IPS-15b (cell line): ENCODE measurements at regions not wholly inside any gene's neighbourhood (a gene's known extent, or its start where the extent isn't known, plus 50 kb on each side); places are given as distances from the start of the nearest gene placed in this dataset.
"Not testable (repeated sequence)": the region's sequence is repeated elsewhere in the genome, so short reads cannot be mapped to it uniquely, and the experiment has no call there.

Source experiments
- H3K27me3 ChIP-seq: one replicate; pipeline ENCODE4 v1.6.1; 2013; ENCODE audit warnings: low read length; ENCODE audit not compliant: control insufficient read depth, insufficient read depth
- H3K36me3 ChIP-seq: one replicate; pipeline ENCODE4 v1.6.1; 2013; ENCODE audit warnings: low read length; ENCODE audit not compliant: control insufficient read depth, insufficient read depth
- H3K4me1 ChIP-seq: one replicate; pipeline ENCODE4 v1.6.1; 2013; ENCODE audit warnings: mild to moderate bottlenecking, low read length; ENCODE audit not compliant: control insufficient read depth, insufficient read depth
- H3K4me3 ChIP-seq: one replicate; pipeline ENCODE4 v1.5.1; 2013; ENCODE audit warnings: low read depth, low read length
- H3K9ac ChIP-seq: one replicate; pipeline ENCODE4 v1.6.1; 2013; ENCODE audit warnings: low read depth, mild to moderate bottlenecking, low read length
- H3K9me3 ChIP-seq: one replicate; pipeline ENCODE4 v1.6.1; 2013; ENCODE audit warnings: mild to moderate bottlenecking, low read length; ENCODE audit not compliant: control insufficient read depth, insufficient read depth

- Histone ChIP-seq H3K9me3 (no peaks in the 10 kb centered on the region), H3K4me1 (peaks cover 2% of the 10 kb centered on the region), H3K4me3 (no peak overlapping the region), H3K9ac (no peak overlapping the region), H3K27me3 (no peaks in the 10 kb centered on the region), H3K36me3 (no peaks in the 10 kb centered on the region)
Observed at GRCh38 chr2:145800151-145801091, 1280.5 kb upstream of the ZEB2 start.

GRCh38 chr2:145799595-145800108 lies 1279.7 kb upstream of the ZEB2 start:
- H3K9ac ChIP-seq = no peak overlapping the region
- no peaks in the 10 kb centered on the region for H3K9me3 ChIP-seq
- H3K27me3 ChIP-seq = no peaks in the 10 kb centered on the region
- no peak overlapping the region for H3K4me3 ChIP-seq
- no peaks in the 10 kb centered on the region for H3K36me3 ChIP-seq
- peaks cover 2% of the 10 kb centered on the region for H3K4me1 ChIP-seq

DNA sequence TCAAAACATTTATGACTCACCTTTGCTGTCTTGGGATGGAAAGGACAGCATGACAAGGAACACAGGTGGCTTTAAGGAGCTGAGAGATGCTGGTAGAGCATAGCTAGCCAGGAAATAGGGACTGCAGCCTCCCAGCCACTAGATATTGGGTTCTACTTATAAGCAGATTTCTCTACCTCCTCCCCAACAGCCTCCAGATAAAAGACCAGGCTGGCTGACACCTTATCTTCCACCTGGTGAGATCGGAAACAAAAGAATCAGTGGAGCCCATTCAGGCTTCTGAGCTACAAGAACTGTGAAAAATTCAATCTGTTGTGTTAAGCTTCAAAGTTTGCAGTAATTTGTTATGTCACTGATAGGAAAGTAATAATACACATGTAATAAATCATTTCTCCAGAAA lies 1278.5 kb upstream of the ZEB2 start:
- Histone ChIP-seq H3K36me3 (no peaks in the 10 kb centered on the region), H3K4me3 (no peak overlapping the region), H3K4me1 (peaks cover 2% of the 10 kb centered on the region), H3K27me3 (no peaks in the 10 kb centered on the region), H3K9ac (no peak overlapping the region), H3K9me3 (no peaks in the 10 kb centered on the region)

GRCh38 chr2:145797692-145798091 lies 1277.8 kb upstream of the ZEB2 start:
- no peaks in the 10 kb centered on the region for H3K27me3 ChIP-seq
- H3K36me3 ChIP-seq = no peaks in the 10 kb centered on the region
- H3K9me3 ChIP-seq = no peaks in the 10 kb centered on the region
- H3K4me1 ChIP-seq = peaks cover 2% of the 10 kb centered on the region
- H3K4me3 ChIP-seq = no peak overlapping the region
- no peak overlapping the region for H3K9ac ChIP-seq

DNA sequence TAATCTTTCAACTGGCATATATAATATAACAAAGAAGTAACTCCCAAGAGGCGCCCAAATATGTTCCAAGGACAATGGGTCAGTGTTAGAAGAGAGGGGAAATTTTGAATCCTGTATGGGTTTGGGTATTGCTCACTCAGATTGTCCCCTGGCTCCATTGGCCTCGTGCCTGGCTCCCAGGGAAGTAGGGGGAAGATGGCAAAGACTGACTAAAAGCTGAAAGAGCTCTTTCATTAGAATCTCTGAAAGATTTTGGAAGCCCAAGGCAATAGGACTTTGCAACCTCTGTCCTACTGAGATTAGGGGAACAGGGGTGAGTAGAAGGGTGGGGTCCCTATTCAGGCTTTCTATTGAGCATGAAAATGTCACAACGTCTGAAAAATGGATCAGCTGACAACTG lies 1272.8 kb upstream of the ZEB2 start:
- Histone ChIP-seq H3K27me3 (no peaks in the 10 kb centered on the region), H3K9me3 (no peaks in the 10 kb centered on the region), H3K4me3 (no peak overlapping the region), H3K9ac (no peak overlapping the region), H3K36me3 (no peaks in the 10 kb centered on the region), H3K4me1 (no peaks in the 10 kb centered on the region)

DNA sequence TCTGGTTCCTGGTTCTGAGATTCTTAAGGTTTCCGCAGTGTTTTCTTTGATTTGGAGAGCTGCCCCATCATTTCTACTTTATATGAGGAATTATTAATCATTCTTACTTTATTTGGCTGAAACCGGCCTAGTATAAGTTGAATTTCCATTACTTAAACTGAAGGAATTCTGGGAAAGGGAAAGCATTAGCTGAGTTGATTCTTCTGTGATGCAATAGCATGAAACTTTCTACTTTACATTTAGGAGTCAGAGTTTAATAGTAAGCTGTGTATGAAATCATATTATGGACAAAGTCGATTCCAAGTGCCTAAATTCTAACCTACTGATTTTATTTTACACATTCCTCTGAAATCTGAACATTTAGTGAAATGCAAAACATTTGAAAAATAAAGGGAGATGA lies 1269.7 kb upstream of the ZEB2 start:
- H3K9me3 ChIP-seq = no peaks in the 10 kb centered on the region
- no peaks in the 10 kb centered on the region for H3K27me3 ChIP-seq
- no peaks in the 10 kb centered on the region for H3K4me1 ChIP-seq
- H3K36me3 ChIP-seq = no peaks in the 10 kb centered on the region
- H3K9ac ChIP-seq = no peak overlapping the region
- no peak overlapping the region for H3K4me3 ChIP-seq

DNA sequence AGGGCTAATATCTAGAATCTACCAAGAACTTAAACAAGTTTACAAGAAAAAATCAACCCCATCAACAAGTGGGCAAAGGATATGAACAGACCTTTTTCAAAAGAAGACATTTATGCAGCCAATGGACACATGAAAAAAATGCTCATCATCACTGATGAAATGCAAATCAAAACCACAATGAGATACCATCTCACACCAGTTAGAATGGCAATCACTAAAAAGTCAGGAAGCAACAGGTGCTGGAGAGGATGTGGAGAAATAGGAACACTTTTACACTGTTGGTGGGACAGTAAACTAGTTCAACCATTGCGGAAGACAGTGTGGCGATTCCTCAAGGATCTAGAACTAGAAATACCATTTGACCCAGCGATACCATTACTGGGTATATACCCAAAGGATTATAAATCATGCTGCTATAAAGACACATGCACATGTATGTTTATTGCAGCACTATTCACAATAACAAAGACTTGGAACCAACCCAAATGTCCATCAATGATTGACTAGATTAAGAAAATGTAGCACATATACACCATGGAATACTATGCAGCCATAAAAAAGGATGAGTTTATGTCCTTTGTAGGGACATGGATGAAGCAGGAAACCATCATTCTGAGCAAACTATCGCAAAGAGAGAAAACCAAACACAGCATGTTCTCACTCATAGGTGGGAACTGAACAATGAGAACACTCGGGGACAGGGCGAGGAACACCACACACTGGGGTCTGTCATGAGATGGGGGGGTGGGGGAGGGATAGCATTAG lies 1267.9 kb upstream of the ZEB2 start:
- not testable (repeated sequence) for H3K27me3 ChIP-seq, H3K4me1 ChIP-seq

GRCh38 chr2:145782607-145783006 lies 1262.7 kb upstream of the ZEB2 start:
- not testable (repeated sequence) for H3K9me3 ChIP-seq, H3K36me3 ChIP-seq, H3K4me1 ChIP-seq, H3K4me3 ChIP-seq, H3K27me3 ChIP-seq, H3K9ac ChIP-seq

More for the DNA sequence above, 1267.9 kb upstream of the ZEB2 start:
- H3K9ac ChIP-seq, H3K9me3 ChIP-seq, H3K36me3 ChIP-seq, H3K4me3 ChIP-seq: not testable (repeated sequence)

DNA sequence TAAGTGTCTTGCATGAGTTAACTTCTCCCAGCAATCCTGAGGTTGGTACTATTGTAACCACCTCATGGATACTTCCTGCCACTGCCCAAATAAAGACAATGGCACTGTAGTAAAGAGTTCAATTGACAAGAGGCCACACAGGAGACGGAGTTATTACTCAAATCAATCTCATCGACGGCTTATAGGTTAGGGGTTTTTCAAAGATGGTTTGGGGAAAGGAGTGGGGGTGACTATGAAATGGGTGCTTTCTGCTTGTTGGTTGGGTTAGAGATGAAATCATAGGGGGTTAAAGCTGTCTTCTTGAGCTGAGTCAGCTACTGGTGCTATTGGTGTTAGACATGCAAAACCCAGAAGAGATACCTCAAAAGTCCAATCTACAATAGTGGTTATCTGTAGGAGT lies 1258.0 kb upstream of the ZEB2 start:
- H3K9ac ChIP-seq = no peak overlapping the region

DNA sequence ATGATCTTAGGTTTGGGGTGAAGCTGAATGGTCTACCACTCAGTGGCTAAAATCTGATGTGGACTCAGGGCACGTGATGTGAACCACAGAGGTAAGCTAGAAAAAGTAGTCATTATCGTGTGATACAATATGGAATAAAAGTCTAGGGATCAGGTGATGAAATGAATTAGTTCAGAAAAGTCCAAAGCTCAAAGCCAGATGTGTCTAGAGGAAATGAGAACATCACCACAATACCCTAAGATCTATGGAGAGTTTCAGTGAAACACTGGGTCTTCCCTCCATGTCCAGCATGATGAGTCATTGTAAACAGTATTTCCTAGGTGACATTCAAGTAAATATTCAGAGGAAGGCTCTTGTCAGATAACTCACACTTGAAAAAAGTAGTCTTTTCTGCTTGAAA lies 1257.4 kb upstream of the ZEB2 start:
- Histone ChIP-seq H3K27me3 (no peaks in the 10 kb centered on the region), H3K9ac (no peak overlapping the region), H3K9me3 (no peaks in the 10 kb centered on the region), H3K4me3 (no peak overlapping the region), H3K36me3 (no peaks in the 10 kb centered on the region), H3K4me1 (no peaks in the 10 kb centered on the region)

More for the DNA sequence above, 1258.0 kb upstream of the ZEB2 start:
- no peaks in the 10 kb centered on the region for H3K4me1 ChIP-seq
- H3K36me3 ChIP-seq = no peaks in the 10 kb centered on the region
- no peaks in the 10 kb centered on the region for H3K9me3 ChIP-seq
- H3K27me3 ChIP-seq = no peaks in the 10 kb centered on the region
- H3K4me3 ChIP-seq = no peak overlapping the region

DNA sequence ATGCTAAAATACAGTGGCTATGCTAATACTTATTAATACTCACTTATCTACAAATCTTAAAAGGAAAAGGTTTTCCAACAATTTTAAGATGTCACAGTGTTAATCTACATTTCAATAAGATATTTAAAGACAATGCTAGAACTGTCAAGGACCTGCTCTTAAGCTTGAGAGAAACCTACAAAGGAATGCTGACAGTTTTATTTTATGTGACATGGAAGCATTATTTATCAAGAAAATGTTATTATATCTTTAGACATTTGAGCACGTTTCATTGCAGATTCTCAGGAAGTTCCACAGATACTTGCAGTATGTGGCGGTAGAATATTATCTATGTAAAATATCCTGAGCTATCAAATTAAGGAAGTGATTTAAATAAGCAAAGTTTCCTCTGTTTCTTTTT lies 1255.7 kb upstream of the ZEB2 start:
- H3K27me3 ChIP-seq = no peaks in the 10 kb centered on the region
- H3K4me3 ChIP-seq = no peak overlapping the region
- H3K36me3 ChIP-seq = no peaks in the 10 kb centered on the region
- H3K9me3 ChIP-seq = no peaks in the 10 kb centered on the region
- H3K9ac ChIP-seq = no peak overlapping the region
- no peaks in the 10 kb centered on the region for H3K4me1 ChIP-seq

- H3K4me1 ChIP-seq = no peaks in the 10 kb centered on the region
Observed at GRCh38 chr2:145771525-145771924, 1251.6 kb upstream of the ZEB2 start.

More at GRCh38 chr2:145771525-145771924, 1251.6 kb upstream of the ZEB2 start:
- Histone ChIP-seq H3K36me3 (no peaks in the 10 kb centered on the region), H3K27me3 (no peaks in the 10 kb centered on the region), H3K9ac (no peak overlapping the region), H3K4me3 (no peak overlapping the region), H3K9me3 (no peaks in the 10 kb centered on the region)
